Keratinocyte (primary cell): ENCODE measurements at regions not wholly inside any gene's neighbourhood (a gene's known extent, or its start where the extent isn't known, plus 50 kb on each side); places are given as distances from the start of the nearest gene placed in this dataset.

Experiments
- EZH2 ChIP-seq: IDR thresholded peaks from one replicate; pipeline ENCODE4 v1.6.1; 2012; ENCODE audit warnings: inconsistent platforms, mild to moderate bottlenecking, low read length, moderate library complexity
- TF ChIP-seq, protein P1 (sequence below), 3 experiments: IDR thresholded peaks in 1 of 3; conservative IDR thresholded peaks in 1 of 3; optimal IDR thresholded peaks in 1 of 3; 2 replicates in 2 of 3; 3 replicates in 1 of 3; pipeline versions ENCODE3 to v1.5.1; 2011; ENCODE audit warnings: low read length in 3 of 3, mild to moderate bottlenecking in 3 of 3, moderate library complexity in 2 of 3, control low read depth in 1 of 3, inconsistent platforms in 1 of 3; ENCODE audit not compliant: insufficient read depth in 2 of 3; ENCODE audit errors: extremely low read depth in 1 of 3

DNA sequence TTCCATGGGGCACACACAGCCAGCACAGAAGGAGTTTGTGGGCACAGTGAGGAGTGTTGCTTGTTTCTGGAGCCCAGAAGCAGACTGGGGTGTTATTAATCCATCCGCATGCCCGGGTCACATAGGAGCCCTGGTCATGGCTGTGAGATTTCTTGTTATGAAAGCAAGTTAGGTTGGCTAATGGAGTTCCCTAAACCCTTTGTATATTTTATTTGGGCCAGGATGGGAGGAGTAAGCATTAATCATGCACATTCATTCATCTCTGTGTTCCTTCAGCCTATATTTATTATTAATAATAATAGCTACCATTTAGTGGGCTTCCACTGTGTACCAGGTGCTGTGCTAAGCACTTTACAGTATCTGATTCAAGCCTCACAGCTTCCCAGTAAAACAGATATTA, 200.6 kb upstream of the CDH5 start:
- TF ChIP-seq, protein P1, sequence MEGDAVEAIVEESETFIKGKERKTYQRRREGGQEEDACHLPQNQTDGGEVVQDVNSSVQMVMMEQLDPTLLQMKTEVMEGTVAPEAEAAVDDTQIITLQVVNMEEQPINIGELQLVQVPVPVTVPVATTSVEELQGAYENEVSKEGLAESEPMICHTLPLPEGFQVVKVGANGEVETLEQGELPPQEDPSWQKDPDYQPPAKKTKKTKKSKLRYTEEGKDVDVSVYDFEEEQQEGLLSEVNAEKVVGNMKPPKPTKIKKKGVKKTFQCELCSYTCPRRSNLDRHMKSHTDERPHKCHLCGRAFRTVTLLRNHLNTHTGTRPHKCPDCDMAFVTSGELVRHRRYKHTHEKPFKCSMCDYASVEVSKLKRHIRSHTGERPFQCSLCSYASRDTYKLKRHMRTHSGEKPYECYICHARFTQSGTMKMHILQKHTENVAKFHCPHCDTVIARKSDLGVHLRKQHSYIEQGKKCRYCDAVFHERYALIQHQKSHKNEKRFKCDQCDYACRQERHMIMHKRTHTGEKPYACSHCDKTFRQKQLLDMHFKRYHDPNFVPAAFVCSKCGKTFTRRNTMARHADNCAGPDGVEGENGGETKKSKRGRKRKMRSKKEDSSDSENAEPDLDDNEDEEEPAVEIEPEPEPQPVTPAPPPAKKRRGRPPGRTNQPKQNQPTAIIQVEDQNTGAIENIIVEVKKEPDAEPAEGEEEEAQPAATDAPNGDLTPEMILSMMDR (optimal IDR thresholded peaks at IDR 0.05 in 1 of 3, IDR thresholded peaks at IDR 0.05 in 1 of 3, conservative IDR thresholded peaks at IDR 0.05 in 1 of 3; ENCODE audit: extremely low read depth in 1 of 3, insufficient read depth in 2 of 3, low read length in 3 of 3) = no peak
- no peak for TF ChIP-seq EZH2
